Mesenchymal stem cell (in vitro differentiated cells and primary cell): ENCODE measurements at regions not wholly inside any gene's neighbourhood (a gene's known extent, or its start where the extent isn't known, plus 50 kb on each side); places are given as distances from the start of the nearest gene placed in this dataset.
"Not testable (repeated sequence)": the region's sequence is repeated elsewhere in the genome, so short reads cannot be mapped to it uniquely, and the experiment has no call there.

Source experiments
- DNase-seq: peaks from one replicate; pipeline ENCODE4 v3.0.0-alpha.2; 2013
- H2AFZ ChIP-seq: one replicate; pipeline ENCODE4 v1.6.1; 2013; ENCODE audit warnings: low read depth, mild to moderate bottlenecking, control low read depth, inconsistent platforms, low read length, moderate library complexity
- H2AK5ac ChIP-seq: 2 replicates; pipeline ENCODE4 v1.6.1; 2013; ENCODE audit warnings: low read length, moderate library complexity, mild to moderate bottlenecking, inconsistent platforms; ENCODE audit not compliant: severe bottlenecking
- H2BK120ac ChIP-seq: one replicate; pipeline ENCODE4 v1.6.1; 2013; ENCODE audit warnings: low read depth, mild to moderate bottlenecking, inconsistent platforms, low read length, moderate library complexity
- H2BK12ac ChIP-seq, 2 experiments: one replicate each; pipeline ENCODE4 v1.6.1; 2013; ENCODE audit warnings: inconsistent platforms in 2 of 2, low read length in 2 of 2, mild to moderate bottlenecking in 2 of 2, moderate library complexity in 2 of 2, control low read depth in 1 of 2
- H2BK15ac ChIP-seq: one replicate; pipeline ENCODE4 v1.6.1; 2013; ENCODE audit warnings: mild to moderate bottlenecking, low read depth, inconsistent platforms; ENCODE audit not compliant: poor library complexity, severe bottlenecking
- H2BK5ac ChIP-seq: 2 replicates; pipeline ENCODE4 v1.6.1; 2013; ENCODE audit warnings: low read depth, mild to moderate bottlenecking, low read length, control low read depth, inconsistent platforms; ENCODE audit not compliant: poor library complexity, severe bottlenecking
- H3K14ac ChIP-seq, 2 experiments: one replicate each; pipeline ENCODE4 v1.6.1; 2013; ENCODE audit warnings: inconsistent platforms in 2 of 2, low read length in 2 of 2, control low read depth in 1 of 2, mild to moderate bottlenecking in 1 of 2, moderate library complexity in 1 of 2
- H3K18ac ChIP-seq, 2 experiments: one replicate each; pipeline ENCODE4 v1.6.1; 2013; ENCODE audit warnings: inconsistent platforms in 2 of 2, low read length in 2 of 2, control low read depth in 1 of 2, low read depth in 1 of 2, mild to moderate bottlenecking in 1 of 2
- H3K23ac ChIP-seq, 2 experiments: one replicate each; pipeline ENCODE4 v1.6.1; 2013; ENCODE audit warnings: inconsistent platforms in 2 of 2, low read length in 2 of 2, mild to moderate bottlenecking in 2 of 2, moderate library complexity in 2 of 2, control low read depth in 1 of 2
- H3K27ac ChIP-seq: 2 replicates; pipeline ENCODE4 v1.5.1; 2013; ENCODE audit warnings: mild to moderate bottlenecking, moderate library complexity, low read length, control low read depth, inconsistent platforms; ENCODE audit not compliant: poor library complexity, severe bottlenecking
- H3K27me3 ChIP-seq, 2 experiments: 2 replicates each; pipeline versions ENCODE4 v1.6.1 to v1.7.0; 2013; ENCODE audit warnings: low read length in 2 of 2, mild to moderate bottlenecking in 2 of 2, moderate library complexity in 2 of 2, control low read depth in 1 of 2, inconsistent platforms in 1 of 2; ENCODE audit not compliant: control insufficient read depth in 1 of 2, insufficient read depth in 1 of 2
- H3K36me3 ChIP-seq, 2 experiments: 2 replicates each; pipeline versions ENCODE4 v1.6.1 to v1.7.0; 2013; ENCODE audit warnings: low read length in 2 of 2, control low read depth in 1 of 2, inconsistent platforms in 1 of 2, low read depth in 1 of 2, mild to moderate bottlenecking in 1 of 2; ENCODE audit not compliant: insufficient read depth in 2 of 2, control insufficient read depth in 1 of 2
- H3K4ac ChIP-seq, 2 experiments: one replicate each; pipeline ENCODE4 v1.6.1; 2013; ENCODE audit warnings: inconsistent platforms in 2 of 2, low read length in 2 of 2, mild to moderate bottlenecking in 2 of 2, moderate library complexity in 2 of 2, control low read depth in 1 of 2, low read depth in 1 of 2
- H3K4me1 ChIP-seq: 2 replicates; pipeline ENCODE4 v1.6.1; 2013; ENCODE audit warnings: low read depth, low read length, control low read depth; ENCODE audit not compliant: control insufficient read depth, insufficient read depth
- H3K4me2 ChIP-seq: 2 replicates; pipeline ENCODE4 v1.6.1; 2013; ENCODE audit warnings: low read length, mild to moderate bottlenecking, inconsistent platforms; ENCODE audit not compliant: poor library complexity, severe bottlenecking
- H3K4me3 ChIP-seq, 2 experiments: 2 replicates each; pipeline versions ENCODE4 v1.5.1 to v1.7.0; 2013; ENCODE audit warnings: low read length in 2 of 2, mild to moderate bottlenecking in 2 of 2, control low read depth in 1 of 2, low read depth in 1 of 2; ENCODE audit not compliant: insufficient read depth in 1 of 2
- H3K79me1 ChIP-seq: replicated peaks from 2 replicates; pipeline ENCODE4 v1.6.1; 2013; ENCODE audit warnings: mild to moderate bottlenecking, control low read depth, low read length, inconsistent platforms; ENCODE audit not compliant: poor library complexity, severe bottlenecking
- H3K9ac ChIP-seq: 2 replicates; pipeline ENCODE4 v1.7.0; 2013; ENCODE audit warnings: mild to moderate bottlenecking, low read length, moderate library complexity
- H3K9me3 ChIP-seq: 2 replicates; pipeline ENCODE4 v1.7.0; 2013; ENCODE audit warnings: mild to moderate bottlenecking, low read length; ENCODE audit not compliant: control insufficient read depth
- H4K8ac ChIP-seq: one replicate; pipeline ENCODE4 v1.6.1; 2013; ENCODE audit warnings: inconsistent platforms, mild to moderate bottlenecking, low read length, moderate library complexity
- H4K91ac ChIP-seq: one replicate; pipeline ENCODE4 v1.6.1; 2013; ENCODE audit warnings: mild to moderate bottlenecking, low read length, inconsistent platforms
- WGBS: methylation state at CpG from one replicate; pipeline ENCODE4 v1.1.7; 2013; ENCODE audit warnings: mixed read lengths; 5-methylcytosine and 5-hydroxymethylcytosine counted together

- H3K23ac ChIP-seq, H3K4me1 ChIP-seq, H3K27me3 ChIP-seq, H3K9me3 ChIP-seq, H3K36me3 ChIP-seq, H4K8ac ChIP-seq, H3K14ac ChIP-seq, H3K27ac ChIP-seq, H3K9ac ChIP-seq, H2BK5ac ChIP-seq, H3K79me1 ChIP-seq, H3K4me2 ChIP-seq, H2AFZ ChIP-seq, DNase-seq, H2BK120ac ChIP-seq, H3K4me3 ChIP-seq, H2BK12ac ChIP-seq, H4K91ac ChIP-seq, H2BK15ac ChIP-seq, H2AK5ac ChIP-seq, H3K4ac ChIP-seq, H3K18ac ChIP-seq: not testable (repeated sequence)
- 64% methylated on average over 6 of the region's 10 CpGs for WGBS
These were observed 146.2 kb downstream of the ARRDC4 start for GRCh38 chr15:98106615-98107194.

- 59% methylated on average over 2 of the region's 3 CpGs for WGBS
- no peak overlapping the region for H3K14ac ChIP-seq
These were observed 151.3 kb downstream of the ARRDC4 start for GRCh38 chr15:98111806-98112205.

GRCh38 chr15:98113327-98113726 lies 152.8 kb downstream of the ARRDC4 start:
- H2BK12ac ChIP-seq: no peak overlapping the region
- no peaks in the 10 kb centered on the region for H3K36me3 ChIP-seq
- H3K27ac ChIP-seq: no peak overlapping the region
- H3K4me2 ChIP-seq: no peak overlapping the region
- no peak overlapping the region for H2AFZ ChIP-seq
- H4K8ac ChIP-seq: no peak overlapping the region
- H3K23ac ChIP-seq: no peak overlapping the region
- no peak overlapping the region for H2BK120ac ChIP-seq
- WGBS: 82% methylated on average over 5 of the region's 5 CpGs
- no peak for DNase-seq
- H3K79me1 ChIP-seq: no peaks in the 10 kb centered on the region
- no peak overlapping the region for H3K18ac ChIP-seq
- H3K4me1 ChIP-seq: no peaks in the 10 kb centered on the region
- H3K9me3 ChIP-seq: peaks cover 4% of the 10 kb centered on the region
- H3K27me3 ChIP-seq: no peaks in the 10 kb centered on the region
- H2AK5ac ChIP-seq: no peak overlapping the region
- no peak overlapping the region for H4K91ac ChIP-seq
- H3K9ac ChIP-seq: no peak overlapping the region
- H3K4me3 ChIP-seq: no peak overlapping the region
- H2BK15ac ChIP-seq: no peak overlapping the region
- no peak overlapping the region for H2BK5ac ChIP-seq
- no peak overlapping the region for H3K4ac ChIP-seq
- no peak overlapping the region for H3K14ac ChIP-seq

More at GRCh38 chr15:98111806-98112205, 151.3 kb downstream of the ARRDC4 start:
- Histone ChIP-seq H3K9me3 (peaks cover 4% of the 10 kb centered on the region), H3K9ac (no peak overlapping the region), H2BK15ac (no peak overlapping the region), H3K4me2 (no peak overlapping the region), H3K4ac (no peak overlapping the region), H3K27me3 (peaks cover 0 to 3% of the 10 kb centered on the region in 2 experiments), H2AK5ac (no peak overlapping the region), H3K79me1 (no peaks in the 10 kb centered on the region), H3K36me3 (no peaks in the 10 kb centered on the region), H3K23ac (no peak overlapping the region), H2AFZ (no peak overlapping the region), H2BK5ac (no peak overlapping the region), H4K91ac (no peak overlapping the region), H2BK120ac (no peak overlapping the region), H2BK12ac (no peak overlapping the region), H3K4me3 (no peak overlapping the region), H3K4me1 (no peaks in the 10 kb centered on the region), H3K27ac (no peak overlapping the region), H3K18ac (no peak overlapping the region), H4K8ac (no peak overlapping the region)
- DNase-seq: no peak

GRCh38 chr15:98120561-98120960 lies 160.1 kb downstream of the ARRDC4 start:
- Histone ChIP-seq H3K4me2 (no peak overlapping the region), H2AFZ (no peak overlapping the region), H3K14ac (no peak overlapping the region), H3K4me1 (no peaks in the 10 kb centered on the region), H3K79me1 (no peaks in the 10 kb centered on the region), H2BK15ac (no peak overlapping the region), H3K23ac (no peak overlapping the region), H2BK5ac (no peak overlapping the region), H3K9me3 (no peaks in the 10 kb centered on the region), H4K8ac (no peak overlapping the region), H3K4ac (no peak overlapping the region), H3K27me3 (no peaks in the 10 kb centered on the region), H3K9ac (no peak overlapping the region), H4K91ac (no peak overlapping the region), H2BK12ac (no peak overlapping the region), H3K36me3 (no peaks in the 10 kb centered on the region), H3K18ac (no peak overlapping the region), H2AK5ac (no peak overlapping the region), H3K4me3 (no peak overlapping the region), H3K27ac (no peak overlapping the region), H2BK120ac (no peak overlapping the region)
- DNase-seq: no peak
- WGBS: 45% methylated on average over 2 of the region's 3 CpGs
